Transverse colon (tissue), 4 donors: ENCODE measurements at regions not wholly inside any gene's neighbourhood (a gene's known extent, or its start where the extent isn't known, plus 50 kb on each side); places are given as distances from the start of the nearest gene placed in this dataset.

Experiments
- DNase-seq: peaks from one replicate; pipeline ENCODE4 v3.0.0-alpha.2; 2019
- H3K27ac ChIP-seq, 4 donors: fragments of 200-600 bp; sonication (generic); 2 replicates each; pipeline ENCODE4 v1.5.1; 2016 to 2018; ENCODE audit warnings: inconsistent platforms in 4 of 4
- H3K27me3 ChIP-seq: fragments of 200-600 bp; sonication (generic); 2 replicates; pipeline ENCODE4 v1.5.1; 2017; ENCODE audit warnings: inconsistent platforms
- H3K36me3 ChIP-seq, 4 donors: fragments of 200-600 bp; sonication (generic); 2 replicates each; pipeline ENCODE4 v1.5.1; 2017 to 2019; ENCODE audit warnings: inconsistent platforms in 4 of 4
- H3K4me1 ChIP-seq, 4 donors: fragments of 200-600 bp; sonication (generic); 2 replicates each; pipeline ENCODE4 v1.5.1; 2017 to 2020; ENCODE audit warnings: inconsistent platforms in 4 of 4
- H3K4me3 ChIP-seq, 4 donors: fragments of 200-600 bp; sonication (generic); 1 replicate in 1 of 4; 2 replicates in 3 of 4; pipeline versions ENCODE4 v1.5.1 to v1.6.1; 2017 to 2019; ENCODE audit warnings: inconsistent platforms in 4 of 4
- H3K9me3 ChIP-seq, 2 donors: fragments of 200-600 bp; sonication (generic); 2 replicates each; pipeline ENCODE4 v1.5.1; 2017 to 2019; ENCODE audit warnings: inconsistent platforms in 2 of 2
- CTCF ChIP-seq, 5 experiments: fragments of 200-600 bp in 3 of 5; fragments of 450-650 bp in 2 of 5; sonication (generic) in 3 of 5; IDR thresholded peaks; 1 replicate in 2 of 5; 2 replicates in 3 of 5; pipeline ENCODE4 v1.5.1; 2016 to 2017; ENCODE audit warnings: antibody characterized with exemption in 5 of 5, inconsistent platforms in 3 of 5, mild to moderate bottlenecking in 2 of 5, moderate library complexity in 1 of 5
- EP300 ChIP-seq: sonication (generic); formaldehyde crosslinking; IDR thresholded peaks from one replicate; pipeline ENCODE4 v1.6.1; 2017; ENCODE audit warnings: antibody characterized with exemption, low read depth
- POLR2A ChIP-seq: fragments of 450-650 bp; IDR thresholded peaks from one replicate; pipeline ENCODE4 v1.6.1; 2016; ENCODE audit warnings: antibody characterized with exemption, mild to moderate bottlenecking, moderate library complexity
- POLR2AphosphoS5 ChIP-seq, 3 donors: sonication (generic); formaldehyde crosslinking; IDR thresholded peaks; one replicate each; pipeline ENCODE4 v1.6.1; 2016; ENCODE audit warnings: antibody characterized with exemption in 3 of 3
- WGBS, 2 donors: methylation state at CpG; one replicate each; pipeline ENCODE4 v1.1.5; 2018; ENCODE audit warnings: low coverage in 1 of 2; 5-methylcytosine and 5-hydroxymethylcytosine counted together
- in situ Hi-C, 4 donors: fragments of 200-750 bp; cut with MboI; loops; one replicate each; pipeline versions ENCODE4 v1.15.0 to v1.15.1; 2017; ENCODE audit warnings: low sequenced_read_pairs in 3 of 4, low pct_ligation_motif_present in 1 of 4, low pct_unique_long_range_greater_than_20kb in 1 of 4
- intact Hi-C: fragments of 100-400 bp; cut with DNase I; formaldehyde crosslinking; loops from one replicate; pipeline ENCODE4 v1.15.1; 2023; ENCODE audit warnings: low total_unique reads

- no peaks in the 10 kb centered on the region for H3K4me1 ChIP-seq
- in situ Hi-C loops (no loop called here), intact Hi-C loops (no loop called here)
- H3K4me3 ChIP-seq, result no peak overlapping the region
- H3K9me3 ChIP-seq, result no peaks in the 10 kb centered on the region
- DNase-seq, result no peak
- no peaks in the 10 kb centered on the region for H3K27me3 ChIP-seq
- WGBS, 2 donors, result 30 to 32% methylated on average over 2 of the region's 2 CpGs
- TF ChIP-seq POLR2A (no peak), CTCF (IDR thresholded peaks at IDR 0.05) (no peak), EP300 (no peak), POLR2AphosphoS5 (IDR thresholded peaks at IDR 0.05) (no peak)
- no peaks in the 10 kb centered on the region for H3K36me3 ChIP-seq
- no peak overlapping the region for H3K27ac ChIP-seq
Measured at GRCh38 chr2:57621122-57621663, 425.4 kb upstream of the VRK2 start.

GRCh38 chr2:57622009-57622408 lies 424.6 kb upstream of the VRK2 start:
- 42 to 46% methylated on average over 1 of the region's 1 CpG for WGBS, 2 donors
- H3K27me3 ChIP-seq, result no peaks in the 10 kb centered on the region
- TF ChIP-seq CTCF (IDR thresholded peaks at IDR 0.05) (no peak), POLR2A (no peak)
- H3K4me1 ChIP-seq, result no peaks in the 10 kb centered on the region
- H3K9me3 ChIP-seq, result no peaks in the 10 kb centered on the region
- intact Hi-C loops, result no loop called here
- DNase-seq, result no peak
- H3K36me3 ChIP-seq, result no peaks in the 10 kb centered on the region
- H3K27ac ChIP-seq, result no peak overlapping the region
- in situ Hi-C loops, result no loop called here
- H3K4me3 ChIP-seq, result no peak overlapping the region

GRCh38 chr2:57656198-57656597 lies 390.4 kb upstream of the VRK2 start:
- no peak for DNase-seq
- H3K27me3 ChIP-seq, result no peaks in the 10 kb centered on the region
- H3K4me1 ChIP-seq, result no peaks in the 10 kb centered on the region
- no peak overlapping the region for H3K4me3 ChIP-seq
- intact Hi-C loops (no loop called here), in situ Hi-C loops (no loop called here)
- H3K27ac ChIP-seq, result no peak overlapping the region
- H3K9me3 ChIP-seq, result peaks cover 0 to 8% of the 10 kb centered on the region in 2 donors
- no peak for TF ChIP-seq POLR2AphosphoS5 (IDR thresholded peaks at IDR 0.05)
- no peak for TF ChIP-seq POLR2A
- TF ChIP-seq EP300, result no peak
- no peak for TF ChIP-seq CTCF (IDR thresholded peaks at IDR 0.05)
- WGBS, 2 donors, result 55 to 83% methylated on average over 2 to 3 of the region's 3 CpGs
- no peaks in the 10 kb centered on the region for H3K36me3 ChIP-seq

- TF ChIP-seq EP300 (no peak), POLR2AphosphoS5 (IDR thresholded peaks at IDR 0.05) (no peak), POLR2A (no peak), CTCF (IDR thresholded peaks at IDR 0.05) (no peak)
- H3K9me3 ChIP-seq, result no peaks in the 10 kb centered on the region
- no peak for DNase-seq
- WGBS, 2 donors, result 48 to 73% methylated on average over 1 of the region's 1 CpG
- no peak overlapping the region for H3K27ac ChIP-seq
- no peaks in the 10 kb centered on the region for H3K27me3 ChIP-seq
- H3K4me1 ChIP-seq, result no peaks in the 10 kb centered on the region
- intact Hi-C loops, result no loop called here
- H3K4me3 ChIP-seq, result no peak overlapping the region
- no peaks in the 10 kb centered on the region for H3K36me3 ChIP-seq
- in situ Hi-C loops, result no loop called here
Measured at GRCh38 chr2:57669570-57669969, 377.0 kb upstream of the VRK2 start.
